ENCODE measurements at regions not wholly inside any gene's neighbourhood (a gene's known extent, or its start where the extent isn't known, plus 50 kb on each side); places are given as distances from the start of the nearest gene placed in this dataset.

DNA sequence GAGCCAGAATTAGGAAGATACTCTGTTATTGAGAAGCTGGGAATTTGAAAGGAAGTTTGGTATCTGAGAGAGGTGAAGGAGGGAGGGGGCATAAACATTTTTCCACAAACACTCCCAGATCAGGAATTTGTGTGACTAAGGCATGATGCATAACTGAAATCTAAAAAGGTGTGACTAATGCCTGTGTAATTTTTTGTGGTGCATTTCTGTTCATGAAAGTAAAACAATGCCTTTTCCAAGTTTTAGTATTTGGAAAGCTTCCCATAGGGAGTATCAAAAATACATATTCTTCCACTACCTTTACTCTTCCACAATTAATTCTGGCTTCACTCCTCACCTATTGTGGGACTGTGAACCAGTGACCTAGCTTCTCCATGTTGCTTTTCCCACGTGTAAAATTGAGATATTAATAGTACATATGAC is 56.4 kb upstream of the CAV2 start:
- no peak for TF ChIP-seq CTCF (IDR thresholded peaks at IDR 0.05; ENCODE audit: borderline replicate concordance, extremely low read depth, insufficient read depth)
- Histone ChIP-seq H3K9me3 (ENCODE audit: control insufficient read depth in 2 of 3, insufficient read depth in 1 of 3, low read length in 3 of 3) (no peaks in the 10 kb centered on the region), H3K4me3 (ENCODE audit: low read length in 3 of 3) (no peak overlapping the region), H3K4me1 (ENCODE audit: control insufficient read depth in 2 of 3, insufficient read depth in 2 of 3, low read depth in 1 of 3, low read length in 3 of 3) (no peaks in the 10 kb centered on the region), H3K9ac (ENCODE audit: low read length in 3 of 3) (no peak overlapping the region), H3K36me3 (ENCODE audit: control insufficient read depth in 2 of 3, insufficient read depth in 3 of 3, low read length in 3 of 3) (no peaks in the 10 kb centered on the region), H3K27me3 (ENCODE audit: control insufficient read depth, insufficient read depth, low read length) (no peaks in the 10 kb centered on the region), H3K27ac (ENCODE audit: low read depth in 2 of 2, low read length in 2 of 2) (no peak overlapping the region)
- DNase-seq (peak in 2 of 5 donors; percentile 10 to 14), FAIRE-seq (no peak)
- intact Hi-C loops (cut with DNase I): no loop called here

DNA sequence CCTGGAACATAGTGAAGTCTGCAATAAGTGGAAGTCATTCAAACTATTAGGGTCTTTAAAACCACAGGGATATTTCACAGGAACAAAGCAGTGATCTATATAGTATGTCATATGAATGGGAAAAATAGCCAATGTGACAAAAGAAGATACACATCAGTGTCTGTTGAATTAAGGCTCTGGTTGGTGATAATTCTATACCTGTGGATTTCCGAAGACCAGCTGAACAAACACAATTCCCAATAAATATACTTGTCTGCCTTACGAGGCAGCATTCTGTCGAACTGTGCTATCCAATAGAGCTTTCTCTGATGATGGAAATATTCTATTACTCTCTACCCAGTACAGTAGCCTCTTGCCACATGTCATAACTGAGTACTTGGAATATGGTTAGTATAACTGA is 55.9 kb upstream of the CAV2 start:
- Histone ChIP-seq H3K9ac (ENCODE audit: low read length in 3 of 3) (no peak overlapping the region), H3K4me3 (ENCODE audit: low read length in 3 of 3) (no peak overlapping the region), H3K27ac (ENCODE audit: low read depth in 2 of 2, low read length in 2 of 2) (no peak overlapping the region), H3K27me3 (ENCODE audit: control insufficient read depth, insufficient read depth, low read length) (no peaks in the 10 kb centered on the region), H3K9me3 (ENCODE audit: control insufficient read depth in 2 of 3, insufficient read depth in 1 of 3, low read length in 3 of 3) (no peaks in the 10 kb centered on the region), H3K36me3 (ENCODE audit: control insufficient read depth in 2 of 3, insufficient read depth in 3 of 3, low read length in 3 of 3) (no peaks in the 10 kb centered on the region), H3K4me1 (ENCODE audit: control insufficient read depth in 2 of 3, insufficient read depth in 2 of 3, low read depth in 1 of 3, low read length in 3 of 3) (no peaks in the 10 kb centered on the region)
- no peak for TF ChIP-seq CTCF (IDR thresholded peaks at IDR 0.05; ENCODE audit: borderline replicate concordance, extremely low read depth, insufficient read depth)
- intact Hi-C loops (cut with DNase I): no loop called here
- FAIRE-seq: no peak
- no peak for DNase-seq

- Histone ChIP-seq H3K27ac (ENCODE audit: low read depth in 2 of 2, low read length in 2 of 2) (no peak overlapping the region), H3K27me3 (ENCODE audit: control insufficient read depth, insufficient read depth, low read length) (no peaks in the 10 kb centered on the region), H3K36me3 (ENCODE audit: control insufficient read depth in 2 of 3, insufficient read depth in 3 of 3, low read length in 3 of 3) (no peaks in the 10 kb centered on the region), H3K4me1 (ENCODE audit: control insufficient read depth in 2 of 3, insufficient read depth in 2 of 3, low read depth in 1 of 3, low read length in 3 of 3) (no peaks in the 10 kb centered on the region), H3K9me3 (ENCODE audit: control insufficient read depth in 2 of 3, insufficient read depth in 1 of 3, low read length in 3 of 3) (no peaks in the 10 kb centered on the region), H3K4me3 (ENCODE audit: low read length in 3 of 3) (no peak overlapping the region), H3K9ac (ENCODE audit: low read length in 3 of 3) (no peak overlapping the region)
- no peak for TF ChIP-seq CTCF (IDR thresholded peaks at IDR 0.05; ENCODE audit: borderline replicate concordance, extremely low read depth, insufficient read depth)
- FAIRE-seq (no peak), DNase-seq (no peak)
- intact Hi-C loops (cut with DNase I): no loop called here
Observed at GRCh38 chr7:116445447-116446211, 53.9 kb upstream of the CAV2 start.
